Fibroblast of villous mesenchyme (primary cell): ENCODE measurements at regions not wholly inside any gene's neighbourhood (a gene's known extent, or its start where the extent isn't known, plus 50 kb on each side); places are given as distances from the start of the nearest gene placed in this dataset.
"Not testable (repeated sequence)": the region's sequence is repeated elsewhere in the genome, so short reads cannot be mapped to it uniquely, and the experiment has no call there.

ENCODE experiments used
- DNase-seq: peaks from one replicate; pipeline ENCODE4 v3.0.0-alpha.2; 2010; ENCODE audit warnings: low read depth
- H3K4me3 ChIP-seq: 2 replicates; pipeline ENCODE4 v1.5.1; 2011; ENCODE audit warnings: low read depth, mild to moderate bottlenecking, low read length
- CTCF ChIP-seq: IDR thresholded peaks from 2 replicates; pipeline ENCODE4 v1.5.1; 2012; ENCODE audit warnings: low read depth, mild to moderate bottlenecking, low read length; ENCODE audit not compliant: insufficient read depth

- DNase-seq = no peak
- TF ChIP-seq CTCF = no peak
- no peak overlapping the region for H3K4me3 ChIP-seq
Measured at GRCh38 chr5:148880197-148880596, 53.8 kb downstream of the ADRB2 start.

DNA sequence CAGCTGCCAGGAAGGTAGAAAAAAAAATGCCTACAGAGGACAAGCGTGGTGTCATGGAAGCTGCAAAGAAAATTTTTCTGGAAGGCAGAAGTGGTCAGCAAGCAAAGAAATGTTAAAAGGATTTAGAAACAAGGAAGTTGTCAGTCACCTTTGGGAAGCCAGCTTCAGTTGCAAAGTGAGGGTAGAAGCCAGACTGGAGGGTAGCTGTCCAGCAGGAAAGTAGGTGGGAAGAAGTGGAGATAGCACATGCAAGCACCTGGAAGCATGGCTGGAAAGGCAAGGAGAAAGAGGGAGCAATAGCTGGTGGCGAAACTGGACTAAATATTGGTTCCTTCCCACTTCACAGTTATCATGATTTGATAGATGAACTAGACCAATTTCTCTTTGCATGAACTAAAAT is 54.3 kb downstream of the ADRB2 start:
- DNase-seq = no peak
- H3K4me3 ChIP-seq = no peak overlapping the region
- TF ChIP-seq CTCF = no peak

DNA sequence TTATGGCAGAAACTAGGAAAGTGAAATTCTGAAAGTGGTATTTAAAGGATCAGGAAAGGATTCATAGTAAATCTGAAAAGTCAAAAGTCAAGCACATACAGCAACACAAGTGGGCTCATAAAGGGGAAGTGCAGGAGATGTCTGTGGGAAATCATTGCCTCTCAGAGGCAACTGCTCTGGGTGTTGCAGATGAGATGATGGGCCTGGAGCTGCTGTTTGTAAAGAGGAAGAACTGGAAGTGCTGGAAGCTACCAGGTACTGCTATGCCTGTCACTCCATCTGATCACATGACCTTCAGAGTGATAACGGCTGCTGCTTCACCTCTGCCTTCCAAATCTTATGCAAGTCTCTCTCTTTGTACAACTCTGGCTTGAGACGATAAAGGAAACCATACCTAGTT is 55.9 kb downstream of the ADRB2 start:
- DNase-seq = no peak
- TF ChIP-seq CTCF = no peak

GRCh38 chr5:148884339-148885020 is 58.1 kb downstream of the ADRB2 start:
- DNase-seq = no peak
- H3K4me3 ChIP-seq = no peak overlapping the region
- no peak for TF ChIP-seq CTCF

More for the DNA sequence above, 55.9 kb downstream of the ADRB2 start:
- H3K4me3 ChIP-seq = no peak overlapping the region

DNA sequence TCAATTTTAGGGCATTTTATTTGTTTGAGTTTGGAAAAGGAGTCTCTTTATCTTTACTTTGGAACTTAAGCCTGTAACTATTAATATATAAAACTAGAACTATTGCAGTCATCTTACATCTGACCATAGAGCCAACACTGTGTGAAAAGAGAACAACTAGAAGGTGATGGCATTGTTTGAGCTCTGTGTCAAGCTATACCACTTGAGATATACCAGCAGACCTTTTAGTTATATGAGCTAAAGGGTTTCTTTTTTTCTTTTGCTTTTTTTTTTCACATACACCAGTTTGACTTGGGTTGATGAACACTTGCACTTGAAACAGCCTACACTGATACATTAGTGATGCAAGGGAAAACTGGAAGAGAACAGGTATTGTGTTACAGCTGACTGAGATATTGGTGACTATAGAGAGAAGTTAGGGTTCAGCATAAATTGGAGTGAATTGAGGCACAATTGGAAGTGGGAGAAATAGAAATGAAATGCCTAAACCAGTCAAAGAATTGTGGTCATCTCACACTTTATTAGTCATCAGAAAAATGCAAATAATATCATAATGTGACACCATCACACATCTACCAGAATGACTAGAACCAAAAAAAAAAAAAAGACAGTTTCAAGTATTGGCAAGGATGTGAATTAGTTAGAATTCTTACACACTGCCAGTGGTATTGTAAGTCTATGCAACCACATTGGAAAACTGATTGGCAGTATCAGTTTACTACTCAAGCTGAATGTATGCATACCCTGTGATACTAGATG is 60.9 kb downstream of the ADRB2 start:
- no peak for TF ChIP-seq CTCF
- H3K4me3 ChIP-seq = no peak overlapping the region
- DNase-seq = no peak

- H3K4me3 ChIP-seq, DNase-seq: not testable (repeated sequence)
Measured at GRCh38 chr5:148889936-148890335, 63.5 kb downstream of the ADRB2 start.

GRCh38 chr5:148895441-148895840 is 69.0 kb downstream of the ADRB2 start:
- not testable (repeated sequence) for H3K4me3 ChIP-seq

DNA sequence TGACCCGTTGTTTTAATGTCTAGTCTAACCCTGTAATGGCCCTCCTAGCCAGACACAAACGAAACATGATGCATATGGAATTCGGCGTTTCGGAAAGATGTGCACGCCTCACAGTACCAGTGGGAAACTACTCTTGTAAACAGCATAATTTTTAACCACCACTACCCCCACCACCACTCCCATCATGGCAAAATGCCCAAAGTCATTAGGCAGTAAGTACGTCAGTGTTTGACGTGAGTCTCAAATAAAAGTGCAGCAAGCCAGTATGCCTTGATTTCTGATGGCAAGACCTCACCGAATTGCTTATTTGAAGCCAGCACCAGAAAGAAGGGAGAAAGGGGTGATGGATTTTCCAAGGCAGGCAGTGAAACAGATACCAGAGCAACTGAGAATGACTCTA is 71.4 kb downstream of the ADRB2 start:
- TF ChIP-seq CTCF = no peak
- DNase-seq = no peak
- no peak overlapping the region for H3K4me3 ChIP-seq

More at GRCh38 chr5:148895441-148895840, 69.0 kb downstream of the ADRB2 start:
- DNase-seq = not testable (repeated sequence)
